ENCODE measurements at regions not wholly inside any gene's neighbourhood (a gene's known extent, or its start where the extent isn't known, plus 50 kb on each side); places are given as distances from the start of the nearest gene placed in this dataset.

DNA sequence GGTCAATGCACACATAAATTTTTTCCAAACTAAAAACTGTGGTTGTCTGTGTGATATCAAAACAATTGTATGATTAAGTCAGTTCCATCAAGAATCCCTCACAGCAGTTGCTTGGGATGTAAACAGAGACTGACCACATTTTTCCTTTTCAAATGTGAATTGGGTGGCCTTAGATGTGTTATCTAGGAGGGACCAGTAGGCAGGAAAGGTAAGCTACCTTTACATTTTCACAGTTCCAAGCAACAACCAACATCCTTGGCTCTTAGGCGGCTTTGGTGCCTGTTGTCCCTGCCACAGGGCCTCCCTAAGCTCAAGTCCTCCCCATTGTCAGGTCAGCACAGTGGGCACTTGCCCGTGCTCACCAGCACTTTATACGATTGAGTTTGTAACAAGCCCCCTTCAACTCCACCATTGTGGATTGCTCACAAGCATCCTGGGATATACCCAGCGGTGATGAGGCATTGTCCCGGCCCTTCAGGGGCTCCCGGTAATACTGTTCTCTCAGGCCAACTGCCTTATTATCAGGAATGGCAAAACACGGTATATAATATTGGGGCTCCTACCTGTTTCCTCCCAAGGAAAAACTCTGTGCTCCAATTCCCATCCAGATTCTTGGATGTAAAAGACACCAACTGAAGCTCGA is 114.9 kb upstream of the ANKRD1 start:
- TF ChIP-seq, protein P1, sequence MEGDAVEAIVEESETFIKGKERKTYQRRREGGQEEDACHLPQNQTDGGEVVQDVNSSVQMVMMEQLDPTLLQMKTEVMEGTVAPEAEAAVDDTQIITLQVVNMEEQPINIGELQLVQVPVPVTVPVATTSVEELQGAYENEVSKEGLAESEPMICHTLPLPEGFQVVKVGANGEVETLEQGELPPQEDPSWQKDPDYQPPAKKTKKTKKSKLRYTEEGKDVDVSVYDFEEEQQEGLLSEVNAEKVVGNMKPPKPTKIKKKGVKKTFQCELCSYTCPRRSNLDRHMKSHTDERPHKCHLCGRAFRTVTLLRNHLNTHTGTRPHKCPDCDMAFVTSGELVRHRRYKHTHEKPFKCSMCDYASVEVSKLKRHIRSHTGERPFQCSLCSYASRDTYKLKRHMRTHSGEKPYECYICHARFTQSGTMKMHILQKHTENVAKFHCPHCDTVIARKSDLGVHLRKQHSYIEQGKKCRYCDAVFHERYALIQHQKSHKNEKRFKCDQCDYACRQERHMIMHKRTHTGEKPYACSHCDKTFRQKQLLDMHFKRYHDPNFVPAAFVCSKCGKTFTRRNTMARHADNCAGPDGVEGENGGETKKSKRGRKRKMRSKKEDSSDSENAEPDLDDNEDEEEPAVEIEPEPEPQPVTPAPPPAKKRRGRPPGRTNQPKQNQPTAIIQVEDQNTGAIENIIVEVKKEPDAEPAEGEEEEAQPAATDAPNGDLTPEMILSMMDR (IDR thresholded peaks at IDR 0.05) = no peak
- no peak for TF ChIP-seq EZH2 (IDR thresholded peaks at IDR 0.05; ENCODE audit: borderline replicate concordance, insufficient read depth, low read depth, low read length, poor library complexity, severe bottlenecking)

Measured in B cell (primary cell).